Left ventricle myocardium inferior (tissue), 1 donor: ENCODE measurements at regions not wholly inside any gene's neighbourhood (a gene's known extent, or its start where the extent isn't known, plus 50 kb on each side); places are given as distances from the start of the nearest gene placed in this dataset.

ENCODE experiments used
- DNase-seq: peaks from one replicate; pipeline ENCODE4 v3.0.0-alpha.2; 2020
- H3K27ac ChIP-seq: fragments of 200-600 bp; replicated peaks from 2 replicates; pipeline ENCODE4 v1.8.0; 2021
- H3K27me3 ChIP-seq: fragments of 200-600 bp; 2 replicates; pipeline ENCODE4 v1.8.0; 2021; ENCODE audit warnings: low read depth
- H3K36me3 ChIP-seq: fragments of 200-600 bp; 2 replicates; pipeline ENCODE4 v1.8.0; 2021
- H3K4me1 ChIP-seq: fragments of 200-600 bp; 2 replicates; pipeline ENCODE4 v1.8.0; 2021
- H3K4me3 ChIP-seq: fragments of 200-600 bp; 2 replicates; pipeline ENCODE4 v1.8.0; 2021; ENCODE audit warnings: mild to moderate bottlenecking, moderate library complexity
- H3K9me3 ChIP-seq: fragments of 200-600 bp; replicated peaks from 2 replicates; pipeline ENCODE4 v1.8.0; 2021
- intact Hi-C: fragments of 100-400 bp; cut with micrococcal nuclease; formaldehyde crosslinking; loops from one replicate; pipeline ENCODE4 v1.11.0; 2022
- TF ChIP-seq, protein P1 (sequence below): fragments of 200-600 bp; IDR thresholded peaks from 2 replicates; pipeline ENCODE4 v1.8.0; 2021; ENCODE audit warnings: antibody characterized with exemption, mild to moderate bottlenecking, borderline replicate concordance
- donor health status: DM: no; HTN: yes; CAD: no; lungs with severe emphysema.

GRCh38 chr4:57442831-57443291, 332.7 kb upstream of the IGFBP7 start:
- TF ChIP-seq, protein P1, sequence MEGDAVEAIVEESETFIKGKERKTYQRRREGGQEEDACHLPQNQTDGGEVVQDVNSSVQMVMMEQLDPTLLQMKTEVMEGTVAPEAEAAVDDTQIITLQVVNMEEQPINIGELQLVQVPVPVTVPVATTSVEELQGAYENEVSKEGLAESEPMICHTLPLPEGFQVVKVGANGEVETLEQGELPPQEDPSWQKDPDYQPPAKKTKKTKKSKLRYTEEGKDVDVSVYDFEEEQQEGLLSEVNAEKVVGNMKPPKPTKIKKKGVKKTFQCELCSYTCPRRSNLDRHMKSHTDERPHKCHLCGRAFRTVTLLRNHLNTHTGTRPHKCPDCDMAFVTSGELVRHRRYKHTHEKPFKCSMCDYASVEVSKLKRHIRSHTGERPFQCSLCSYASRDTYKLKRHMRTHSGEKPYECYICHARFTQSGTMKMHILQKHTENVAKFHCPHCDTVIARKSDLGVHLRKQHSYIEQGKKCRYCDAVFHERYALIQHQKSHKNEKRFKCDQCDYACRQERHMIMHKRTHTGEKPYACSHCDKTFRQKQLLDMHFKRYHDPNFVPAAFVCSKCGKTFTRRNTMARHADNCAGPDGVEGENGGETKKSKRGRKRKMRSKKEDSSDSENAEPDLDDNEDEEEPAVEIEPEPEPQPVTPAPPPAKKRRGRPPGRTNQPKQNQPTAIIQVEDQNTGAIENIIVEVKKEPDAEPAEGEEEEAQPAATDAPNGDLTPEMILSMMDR, result peak; percentile 81

DNA sequence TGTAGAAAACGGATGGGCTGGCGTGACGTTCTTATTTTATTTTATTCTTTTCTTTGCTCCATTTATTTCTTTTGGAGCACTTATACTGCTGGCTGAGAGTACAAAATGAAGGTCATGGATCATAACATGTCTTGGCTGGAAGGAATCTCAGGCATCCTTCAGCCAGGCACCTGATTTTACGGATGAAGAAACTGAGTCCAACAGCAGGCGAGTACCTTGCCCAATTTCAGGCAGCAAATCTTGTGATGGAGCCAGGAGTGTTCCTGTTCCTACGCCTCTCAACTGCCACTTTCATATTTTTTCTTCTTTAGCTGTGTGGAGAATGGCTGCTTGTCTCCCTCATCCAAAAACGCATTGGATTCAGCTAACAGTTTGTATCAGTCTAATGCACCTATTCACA, 332.1 kb upstream of the IGFBP7 start:
- DNase-seq, result no peak
- no peaks in the 10 kb centered on the region for H3K27me3 ChIP-seq
- peaks cover 31% of the 10 kb centered on the region for H3K4me1 ChIP-seq
- H3K4me3 ChIP-seq, result no peak overlapping the region
- H3K9me3 ChIP-seq, result no peaks in the 10 kb centered on the region
- TF ChIP-seq, protein P1, result no peak
- H3K27ac ChIP-seq, result peak overlapping the region; percentile 78
- H3K36me3 ChIP-seq, result no peaks in the 10 kb centered on the region
- intact Hi-C loops, result no loop called here

More at GRCh38 chr4:57442831-57443291, 332.7 kb upstream of the IGFBP7 start:
- DNase-seq, result peak; percentile 38
- H3K27ac ChIP-seq, result peak overlapping the region; percentile 78
- intact Hi-C loops, result no loop called here
- no peaks in the 10 kb centered on the region for H3K27me3 ChIP-seq
- H3K36me3 ChIP-seq, result no peaks in the 10 kb centered on the region
- H3K4me3 ChIP-seq, result no peak overlapping the region
- H3K4me1 ChIP-seq, result peaks cover 31% of the 10 kb centered on the region
- no peaks in the 10 kb centered on the region for H3K9me3 ChIP-seq

- peaks cover 6% of the 10 kb centered on the region for H3K4me1 ChIP-seq
- H3K4me3 ChIP-seq, result no peak overlapping the region
- DNase-seq, result no peak
- TF ChIP-seq, protein P1, result no peak
- H3K27me3 ChIP-seq, result no peaks in the 10 kb centered on the region
- H3K36me3 ChIP-seq, result no peaks in the 10 kb centered on the region
- intact Hi-C loops, result no loop called here
- H3K9me3 ChIP-seq, result no peaks in the 10 kb centered on the region
- H3K27ac ChIP-seq, result no peak overlapping the region
These were observed 327.5 kb upstream of the IGFBP7 start for GRCh38 chr4:57437649-57438048.

DNA sequence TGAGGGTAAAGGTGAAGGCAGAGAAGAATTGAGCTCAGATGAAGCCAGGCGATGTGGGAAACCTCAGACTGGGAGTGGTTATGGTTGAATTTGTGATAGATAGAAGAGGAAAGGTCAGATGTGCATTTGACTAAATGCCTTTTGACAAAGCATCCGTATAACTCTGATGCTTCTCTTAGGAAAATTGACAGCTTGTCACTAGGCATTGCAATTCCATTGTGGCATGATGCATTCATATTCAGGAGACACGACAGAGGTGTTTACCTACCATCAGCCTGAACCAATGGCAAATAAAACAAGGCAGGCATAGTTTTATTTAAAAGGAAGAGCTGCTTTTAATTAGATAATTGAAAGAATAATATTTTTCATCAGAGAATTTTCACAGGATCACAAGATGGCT, 325.1 kb upstream of the IGFBP7 start:
- H3K27ac ChIP-seq, result no peak overlapping the region
- no peaks in the 10 kb centered on the region for H3K4me1 ChIP-seq
- DNase-seq, result no peak
- intact Hi-C loops, result no loop called here
- no peaks in the 10 kb centered on the region for H3K9me3 ChIP-seq
- H3K4me3 ChIP-seq, result no peak overlapping the region
- peaks cover 3% of the 10 kb centered on the region for H3K27me3 ChIP-seq
- H3K36me3 ChIP-seq, result no peaks in the 10 kb centered on the region
- TF ChIP-seq, protein P1, result no peak

- H3K36me3 ChIP-seq, result no peaks in the 10 kb centered on the region
- no peak overlapping the region for H3K27ac ChIP-seq
- peaks cover 3% of the 10 kb centered on the region for H3K27me3 ChIP-seq
- H3K4me3 ChIP-seq, result no peak overlapping the region
- TF ChIP-seq, protein P1, result no peak
- intact Hi-C loops, result no loop called here
- H3K4me1 ChIP-seq, result no peaks in the 10 kb centered on the region
- H3K9me3 ChIP-seq, result no peaks in the 10 kb centered on the region
- no peak for DNase-seq
These were observed 320.5 kb upstream of the IGFBP7 start for GRCh38 chr4:57430726-57431125.
